GM18858 (cell line): ENCODE measurements at regions not wholly inside any gene's neighbourhood (a gene's known extent, or its start where the extent isn't known, plus 50 kb on each side); places are given as distances from the start of the nearest gene placed in this dataset.

Experiments
- ATAC-seq: cut with Tn5 transposase; IDR thresholded peaks from one replicate; pipeline ENCODE4 v1.9.1; 2021; ENCODE audit not compliant: unreplicated experiment

- ATAC-seq = peak; percentile 97
These were observed 110.2 kb downstream of the ELAPOR2 start for GRCh38 chr7:86949052-86949778.

GRCh38 chr7:86947929-86948328 is 111.5 kb downstream of the ELAPOR2 start:
- no peak for ATAC-seq

- ATAC-seq = no peak
These were observed 116.0 kb downstream of the ELAPOR2 start for GRCh38 chr7:86943447-86943846.

GRCh38 chr7:86942995-86943394 is 116.5 kb downstream of the ELAPOR2 start:
- no peak for ATAC-seq

- no peak for ATAC-seq
These were observed 117.4 kb downstream of the ELAPOR2 start for GRCh38 chr7:86942081-86942480.

GRCh38 chr7:86939197-86939814 is 120.1 kb downstream of the ELAPOR2 start:
- ATAC-seq = peak; percentile 91

GRCh38 chr7:86937363-86937878 is 122.0 kb downstream of the ELAPOR2 start:
- no peak for ATAC-seq

- ATAC-seq = no peak
These were observed 126.1 kb downstream of the ELAPOR2 start for GRCh38 chr7:86933295-86933845.

GRCh38 chr7:86932038-86932512 is 127.4 kb downstream of the ELAPOR2 start:
- no peak for ATAC-seq

- no peak for ATAC-seq
These were observed 128.0 kb downstream of the ELAPOR2 start for GRCh38 chr7:86931439-86931838.

- ATAC-seq = no peak
These were observed 128.7 kb downstream of the ELAPOR2 start for GRCh38 chr7:86930554-86931307.

- no peak for ATAC-seq
These were observed 130.0 kb downstream of the ELAPOR2 start for GRCh38 chr7:86929293-86930109.

- no peak for ATAC-seq
These were observed 131.1 kb downstream of the ELAPOR2 start for GRCh38 chr7:86928308-86928707.

- peak; percentile 36 for ATAC-seq
These were observed 132.7 kb downstream of the ELAPOR2 start for GRCh38 chr7:86926732-86927131.

GRCh38 chr7:86925221-86925620 is 134.2 kb downstream of the ELAPOR2 start:
- no peak for ATAC-seq

GRCh38 chr7:86923527-86923926 is 135.9 kb downstream of the ELAPOR2 start:
- no peak for ATAC-seq

GRCh38 chr7:86920154-86920553 is 139.3 kb downstream of the ELAPOR2 start:
- no peak for ATAC-seq

GRCh38 chr7:86918245-86918644 is 141.2 kb downstream of the ELAPOR2 start:
- ATAC-seq = no peak

- no peak for ATAC-seq
These were observed 143.1 kb downstream of the ELAPOR2 start for GRCh38 chr7:86916277-86916825.

- ATAC-seq = no peak
These were observed 144.9 kb downstream of the ELAPOR2 start for GRCh38 chr7:86914551-86914950.
